Left ventricle myocardium superior (tissue), 1 donor: ENCODE measurements at regions not wholly inside any gene's neighbourhood (a gene's known extent, or its start where the extent isn't known, plus 50 kb on each side); places are given as distances from the start of the nearest gene placed in this dataset.
"Not testable (repeated sequence)": the region's sequence is repeated elsewhere in the genome, so short reads cannot be mapped to it uniquely, and the experiment has no call there.

ENCODE experiments used
- ATAC-seq: fragments of 200-7000 bp; cut with Tn5 transposase; one replicate; pipeline ENCODE4 v1.9.1; 2020; ENCODE audit warnings: mild to moderate bottlenecking, moderate library complexity
- DNase-seq: peaks from one replicate; pipeline ENCODE4 v3.0.0-alpha.2; 2020
- intact Hi-C: fragments of 100-400 bp; cut with micrococcal nuclease; formaldehyde crosslinking; loops from one replicate; pipeline ENCODE4 v1.11.0; 2022
- donor health status: DM: no; HTN: yes; CAD: no; lungs with severe emphysema.

DNA sequence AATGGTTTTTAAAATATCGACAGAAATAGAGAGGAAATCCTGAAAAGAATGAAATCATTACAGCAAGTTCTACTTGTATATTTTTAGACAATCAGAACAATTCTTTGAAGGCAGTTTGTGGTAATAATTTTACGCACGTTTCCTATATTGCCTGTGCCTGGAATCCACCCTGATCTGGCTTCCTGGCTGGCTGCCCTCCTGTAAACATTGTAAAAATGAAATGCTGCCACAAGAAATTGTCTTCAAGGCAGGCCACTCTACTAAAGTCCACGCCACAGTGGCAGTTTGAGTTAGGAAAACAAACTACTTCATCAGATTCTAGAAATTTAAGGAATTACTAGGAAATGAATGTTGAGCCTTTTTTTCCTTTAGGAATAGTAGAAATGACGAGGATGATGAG, 454.5 kb upstream of the NR5A2 start:
- DNase-seq (no peak), ATAC-seq (no peak)
- intact Hi-C loops = no loop called here

DNA sequence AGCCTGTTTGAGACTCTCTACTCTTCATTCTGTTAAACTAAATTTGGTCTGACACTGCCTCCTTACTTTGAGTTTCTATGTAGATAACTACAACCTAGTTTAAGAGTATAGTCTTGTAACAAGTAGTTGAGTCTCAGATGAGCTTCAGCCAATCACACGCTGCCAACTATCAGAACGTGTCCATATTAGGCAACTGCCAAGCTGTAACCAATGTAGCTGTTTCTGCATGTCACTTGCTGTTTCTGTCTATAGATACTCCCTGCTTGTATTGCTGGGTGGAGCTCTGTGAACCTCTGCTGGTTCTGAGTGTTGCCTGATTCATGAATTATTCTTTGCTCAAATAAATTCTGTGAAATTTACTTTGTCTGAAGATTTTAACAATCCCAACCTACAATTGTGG, 452.6 kb upstream of the NR5A2 start:
- DNase-seq (no peak), ATAC-seq (no peak)
- intact Hi-C loops = no loop called here

DNA sequence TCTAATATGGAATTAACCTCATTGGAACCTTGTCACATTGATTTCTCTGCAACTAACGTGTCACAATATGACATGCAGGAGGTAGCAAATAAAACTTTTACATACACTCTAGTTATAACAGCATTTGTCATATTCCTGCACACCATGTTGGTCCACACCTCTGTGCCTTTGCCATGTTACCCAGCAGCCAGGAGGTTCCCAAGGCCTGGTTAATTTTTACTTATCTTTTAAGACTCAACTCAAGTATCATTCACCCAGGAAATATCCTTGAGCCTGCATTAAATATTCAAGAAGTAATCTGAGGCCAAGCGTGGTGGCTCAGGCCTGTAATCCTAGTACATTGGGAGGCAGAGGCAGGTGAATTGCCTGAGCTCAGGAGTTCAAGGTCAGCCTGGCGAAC, 447.2 kb upstream of the NR5A2 start:
- intact Hi-C loops = no loop called here
- DNase-seq = no peak
- no peak for ATAC-seq

DNA sequence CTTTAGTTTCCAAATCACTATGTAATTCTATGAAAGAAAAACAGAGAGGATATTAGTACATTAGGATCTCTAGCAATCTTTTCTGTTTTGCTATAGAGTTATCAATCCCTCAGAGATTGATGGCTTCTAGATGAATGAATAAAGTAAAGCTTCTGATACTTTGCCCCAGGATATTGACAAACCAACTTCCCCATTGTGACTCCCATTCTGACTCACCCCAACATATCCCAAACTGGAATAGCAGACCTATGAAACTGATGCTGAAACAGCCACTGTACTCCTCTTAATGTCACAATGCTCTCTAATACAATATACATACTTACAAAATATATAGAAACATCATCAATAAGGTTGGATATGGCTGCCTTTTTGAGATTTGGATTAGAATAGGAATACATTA, 442.1 kb upstream of the NR5A2 start:
- intact Hi-C loops = no loop called here
- no peak for DNase-seq
- no peak for ATAC-seq

DNA sequence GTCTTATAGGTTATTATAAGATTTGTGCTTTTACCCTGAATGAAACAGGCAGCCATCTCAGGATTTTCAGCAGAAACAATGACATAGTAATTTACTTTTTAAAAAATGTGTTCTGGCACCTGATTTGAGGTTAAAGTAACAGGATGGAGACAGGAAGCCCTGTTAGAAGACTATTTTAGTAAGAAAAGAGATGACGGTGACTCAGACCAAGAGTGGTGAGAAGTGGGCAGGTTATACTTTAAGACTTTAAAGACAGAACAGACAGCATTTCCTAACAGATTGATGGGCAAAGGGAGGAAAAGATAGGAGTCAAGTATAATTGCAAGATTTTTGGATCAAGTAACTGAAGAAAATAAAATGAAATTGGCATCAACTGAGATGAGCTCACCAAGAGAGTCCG, 436.8 kb upstream of the NR5A2 start:
- intact Hi-C loops = no loop called here
- DNase-seq (no peak), ATAC-seq (no peak)

DNA sequence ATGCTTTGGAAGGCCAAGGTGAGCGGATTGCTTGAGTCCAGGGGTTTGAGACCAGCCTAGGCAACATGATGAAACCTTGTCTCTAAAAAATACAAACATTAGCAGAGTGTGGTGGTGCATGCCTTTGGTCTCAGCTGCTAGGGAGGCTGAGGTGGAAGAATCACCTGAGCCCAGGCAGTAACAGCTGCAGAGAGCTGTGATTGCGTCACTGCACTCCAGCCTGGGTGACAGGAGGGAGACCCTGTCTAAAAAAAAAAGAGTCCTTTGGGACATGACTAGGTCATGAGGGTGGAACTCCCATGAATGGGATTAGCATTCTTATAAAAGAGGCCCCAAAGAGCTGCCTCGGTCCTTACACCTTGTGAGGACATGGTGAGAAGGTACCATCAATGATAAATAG, 436.0 kb upstream of the NR5A2 start:
- DNase-seq = no peak
- intact Hi-C loops = no loop called here
- no peak for ATAC-seq

DNA sequence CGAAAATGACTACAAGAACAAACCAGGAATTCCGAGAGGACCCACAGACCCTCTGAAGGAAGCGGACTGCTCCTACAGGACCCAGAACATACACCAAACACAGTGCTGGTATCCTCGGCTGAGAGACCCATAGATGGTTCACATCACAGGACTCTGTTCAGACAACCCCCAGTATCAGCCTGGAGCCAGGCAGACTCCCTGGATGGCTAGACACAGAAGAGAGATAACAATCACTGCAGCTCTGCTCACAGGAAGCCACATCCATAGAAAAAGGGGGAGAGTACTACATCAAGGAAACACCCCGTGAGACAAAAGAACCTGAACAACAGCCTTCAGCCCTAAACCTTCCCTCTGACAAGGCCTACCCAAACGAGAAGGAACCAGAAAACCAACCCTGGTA, 434.0 kb upstream of the NR5A2 start:
- no peak for DNase-seq
- no peak for ATAC-seq
- intact Hi-C loops = no loop called here

DNA sequence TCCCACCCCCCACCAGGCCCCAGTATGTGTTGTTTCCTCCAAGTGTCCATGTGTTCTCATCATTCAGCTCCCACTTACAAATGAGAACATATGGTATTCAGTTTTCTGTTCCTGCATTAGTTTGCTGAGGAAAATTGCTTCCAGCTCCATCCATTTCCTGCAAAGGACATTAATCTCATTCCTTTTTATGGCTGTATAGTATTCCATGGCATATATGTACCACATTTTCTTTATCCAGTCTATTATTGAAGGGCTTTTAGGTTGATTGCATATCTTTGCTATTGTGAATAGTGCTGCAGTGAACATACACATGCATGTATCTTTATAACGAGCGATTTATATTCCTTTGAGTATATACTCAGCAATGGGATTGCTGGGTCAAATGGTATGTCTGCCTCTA, 431.1 kb upstream of the NR5A2 start:
- ATAC-seq, DNase-seq, intact Hi-C loops: not testable (repeated sequence)

DNA sequence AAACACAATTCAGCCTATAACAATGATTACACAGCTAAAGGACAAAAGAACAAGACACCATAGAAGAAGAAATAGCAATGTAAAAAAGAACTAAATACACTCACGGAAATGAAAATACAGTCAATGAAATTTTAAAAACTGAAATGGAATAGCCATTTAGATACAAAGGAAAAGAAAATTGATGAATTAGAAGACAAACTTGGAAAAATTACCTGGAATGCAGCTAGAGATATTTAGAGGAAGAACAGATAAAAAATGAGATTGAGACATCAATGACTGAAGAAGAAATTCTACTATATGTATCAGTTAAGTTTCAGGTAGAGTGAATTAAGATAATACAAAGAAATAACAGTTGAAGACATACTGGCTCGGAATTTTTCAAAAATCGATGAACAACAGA, 430.4 kb upstream of the NR5A2 start:
- ATAC-seq = no peak
- intact Hi-C loops = no loop called here
- no peak for DNase-seq

DNA sequence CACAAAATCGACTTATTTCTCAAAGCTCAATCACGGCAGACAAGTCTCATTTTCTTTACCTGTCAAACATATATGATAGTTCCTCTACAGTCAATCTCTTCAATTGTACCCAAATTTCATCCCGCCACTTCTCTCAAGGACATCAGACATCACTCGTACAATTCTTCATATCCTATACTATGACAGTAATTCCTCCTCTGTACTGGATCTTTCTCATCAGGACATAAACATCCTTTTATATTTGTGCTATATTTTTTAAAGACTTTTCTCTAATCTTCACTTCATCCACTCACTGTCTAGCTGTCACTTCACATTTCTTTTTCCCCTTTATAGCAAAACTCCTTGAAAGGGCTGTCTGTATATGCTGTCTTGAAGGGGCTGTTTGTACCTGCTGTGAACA, 419.1 kb upstream of the NR5A2 start:
- intact Hi-C loops = no loop called here

DNA sequence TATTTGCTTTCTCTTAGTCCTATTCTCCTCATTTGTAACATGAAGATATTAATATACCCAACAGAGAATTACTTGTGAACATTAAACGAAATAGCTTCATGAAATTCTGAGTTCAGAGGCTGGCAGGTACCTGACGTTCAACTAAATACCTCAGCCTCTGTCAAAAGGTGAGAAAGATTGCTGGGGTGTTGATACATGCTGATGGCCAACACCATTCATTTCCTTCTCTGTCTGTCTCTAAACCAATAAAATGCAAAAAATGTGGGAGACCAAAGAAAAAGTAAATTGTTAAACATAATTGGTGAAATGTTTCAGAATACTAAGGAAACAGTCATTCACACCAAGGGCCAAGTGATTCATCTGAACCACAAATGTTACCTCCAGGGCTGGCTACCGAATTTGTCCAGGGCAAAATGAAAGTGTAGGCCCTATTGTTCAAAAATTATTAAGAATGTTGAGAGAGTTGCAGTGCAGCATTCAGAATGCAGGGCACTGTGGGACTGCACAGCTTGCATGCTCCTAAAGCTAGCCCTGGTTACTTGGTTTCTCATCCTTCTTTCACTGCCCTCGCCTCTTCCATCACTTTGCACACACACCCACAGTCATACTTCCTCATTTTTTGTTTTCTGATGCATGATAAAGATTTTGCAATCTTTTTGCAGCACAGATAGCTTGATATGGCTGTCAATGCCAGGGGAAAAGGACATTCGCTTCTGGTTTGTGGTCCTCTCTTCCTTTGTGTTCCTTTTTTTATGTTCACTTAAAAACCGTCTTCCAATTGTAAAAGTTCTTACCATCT, 414.3 kb upstream of the NR5A2 start:
- intact Hi-C loops = no loop called here
- no peak for ATAC-seq
- no peak for DNase-seq

More for the DNA sequence above, 419.1 kb upstream of the NR5A2 start:
- ATAC-seq (no peak), DNase-seq (no peak)

DNA sequence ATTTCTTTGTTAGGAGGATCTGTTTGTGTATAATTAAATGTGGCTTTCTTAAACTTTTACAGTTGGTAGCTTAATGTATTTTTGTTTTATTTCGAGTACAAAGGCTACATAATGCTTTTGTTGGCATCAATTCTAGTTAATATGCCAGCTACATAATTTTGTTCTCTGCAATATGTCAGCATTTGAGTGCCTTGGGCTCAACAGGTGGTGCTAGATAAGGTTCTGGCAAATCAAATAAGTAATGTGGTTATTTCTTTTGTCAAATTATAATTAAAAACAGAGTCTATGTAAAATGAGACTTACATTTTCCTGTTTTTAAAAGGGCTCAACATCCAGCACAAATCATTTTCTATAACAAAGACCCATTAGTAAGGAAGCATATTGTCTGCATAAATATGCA, 410.6 kb upstream of the NR5A2 start:
- no peak for DNase-seq
- no peak for ATAC-seq
- intact Hi-C loops = no loop called here

DNA sequence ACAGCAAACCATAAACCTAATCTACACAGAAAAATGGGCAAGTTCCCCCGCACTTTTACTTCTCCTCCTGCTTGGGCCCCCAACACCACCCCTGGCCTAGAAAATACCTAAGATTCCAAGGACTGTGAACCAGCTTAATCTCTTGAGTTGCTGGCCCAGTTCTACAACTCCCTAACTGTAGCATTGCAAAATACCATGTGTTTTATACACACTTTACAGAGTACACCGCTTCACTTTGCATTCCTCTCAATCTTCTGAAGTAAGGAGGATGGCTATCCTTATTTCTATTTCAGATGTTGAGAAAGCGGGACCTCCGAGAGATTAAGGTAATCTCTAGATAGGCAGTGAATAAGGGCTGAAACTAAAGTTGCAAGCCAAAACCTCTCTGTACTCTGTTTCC, 408.3 kb upstream of the NR5A2 start:
- ATAC-seq = no peak
- intact Hi-C loops = no loop called here

DNA sequence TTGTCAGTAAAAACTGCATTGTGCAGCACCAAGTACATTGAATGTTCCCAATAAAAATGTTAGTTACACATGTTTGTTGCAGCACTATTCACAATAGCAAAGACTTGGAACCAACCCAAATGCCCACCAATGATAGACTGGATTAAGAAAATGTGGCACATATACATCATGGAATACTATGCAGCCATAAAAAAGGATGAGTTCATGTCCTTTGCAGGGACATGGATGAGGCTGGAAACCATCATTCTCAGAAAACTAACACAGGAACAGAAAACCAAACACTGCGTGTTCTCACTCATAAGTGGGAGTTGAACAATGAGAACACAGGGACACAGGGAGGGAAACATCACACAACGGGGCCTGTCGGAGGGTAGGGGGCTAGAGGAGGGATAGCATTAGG, 401.3 kb upstream of the NR5A2 start:
- ATAC-seq, DNase-seq, intact Hi-C loops: not testable (repeated sequence)

More for the DNA sequence above, 408.3 kb upstream of the NR5A2 start:
- no peak for DNase-seq

DNA sequence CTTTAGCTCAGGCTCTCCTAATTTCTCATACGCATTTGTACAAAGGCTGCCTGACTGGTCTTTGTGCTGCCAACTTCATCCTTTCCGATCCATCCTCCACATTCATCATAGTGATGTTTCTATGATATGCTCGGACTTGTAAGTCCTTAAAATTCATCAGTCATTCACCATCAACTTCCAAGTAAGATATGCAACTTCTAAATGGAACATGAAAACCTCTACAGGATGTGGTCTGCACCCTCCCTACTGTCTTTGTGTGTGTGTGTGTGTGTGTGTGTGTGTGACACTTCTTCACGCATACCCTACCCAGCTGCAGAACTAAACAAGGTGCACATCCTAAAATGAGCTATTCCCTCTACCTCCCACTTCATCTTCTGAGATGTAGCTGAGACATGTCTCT, 397.9 kb upstream of the NR5A2 start:
- ATAC-seq = no peak
- no peak for DNase-seq
- intact Hi-C loops = no loop called here

DNA sequence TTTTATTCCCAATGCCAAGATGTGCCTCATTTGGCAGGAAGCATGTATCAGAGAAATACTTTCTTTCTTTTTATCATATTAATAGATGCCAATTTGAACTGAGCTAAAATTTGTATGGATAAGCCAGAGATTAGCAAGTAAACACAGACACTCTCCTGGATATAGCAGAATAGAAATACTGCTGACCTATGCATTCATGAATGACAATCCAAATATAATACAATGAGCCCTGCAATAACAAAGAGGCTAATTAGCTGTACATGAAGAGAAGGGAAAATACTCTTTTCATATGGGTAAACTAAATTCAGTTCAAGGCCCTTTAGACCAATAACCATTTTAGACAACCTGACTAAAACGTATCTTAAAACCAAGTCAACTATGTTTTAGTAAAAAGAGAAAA, 388.1 kb upstream of the NR5A2 start:
- intact Hi-C loops = no loop called here

DNA sequence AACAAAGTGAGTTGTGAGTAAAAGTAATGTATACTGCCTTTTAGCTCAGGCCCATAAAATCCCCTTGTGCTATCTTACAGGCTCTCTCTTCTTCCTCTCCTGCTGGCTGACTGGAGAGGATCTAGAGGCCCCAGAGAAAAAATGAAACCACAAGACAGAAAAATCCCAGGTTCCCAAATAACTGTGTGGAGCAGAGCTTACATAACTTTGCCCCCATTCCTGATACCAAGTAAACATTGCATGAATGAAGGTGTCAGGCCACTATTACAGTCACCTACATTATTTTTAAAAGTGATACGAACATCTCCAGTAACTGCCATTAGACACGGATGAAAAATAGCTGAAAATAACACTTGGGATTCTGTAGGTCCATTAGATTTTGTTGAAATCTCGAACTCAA, 386.0 kb upstream of the NR5A2 start:
- intact Hi-C loops = no loop called here
- ATAC-seq = no peak
- DNase-seq = no peak

More for the DNA sequence above, 388.1 kb upstream of the NR5A2 start:
- DNase-seq (no peak), ATAC-seq (no peak)

DNA sequence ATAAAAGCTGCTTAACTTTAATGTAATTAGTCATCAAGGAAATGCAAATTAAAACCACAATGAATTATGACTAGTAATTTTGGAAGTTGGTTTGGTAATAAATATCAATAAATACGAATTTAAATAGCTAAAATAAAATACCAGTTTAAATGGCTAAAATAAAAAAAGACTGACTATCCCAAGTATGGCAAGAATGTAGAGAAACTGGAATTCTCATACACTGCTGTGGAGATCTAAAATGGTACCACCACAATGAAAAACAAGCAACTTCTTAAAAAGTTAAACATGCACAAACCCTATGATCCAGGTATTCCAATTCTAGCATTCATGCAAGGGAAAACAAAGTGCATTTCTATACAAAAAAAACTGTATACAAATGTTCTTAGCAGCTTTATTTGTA, 382.6 kb upstream of the NR5A2 start:
- DNase-seq (no peak), ATAC-seq (no peak)
- intact Hi-C loops = no loop called here

DNA sequence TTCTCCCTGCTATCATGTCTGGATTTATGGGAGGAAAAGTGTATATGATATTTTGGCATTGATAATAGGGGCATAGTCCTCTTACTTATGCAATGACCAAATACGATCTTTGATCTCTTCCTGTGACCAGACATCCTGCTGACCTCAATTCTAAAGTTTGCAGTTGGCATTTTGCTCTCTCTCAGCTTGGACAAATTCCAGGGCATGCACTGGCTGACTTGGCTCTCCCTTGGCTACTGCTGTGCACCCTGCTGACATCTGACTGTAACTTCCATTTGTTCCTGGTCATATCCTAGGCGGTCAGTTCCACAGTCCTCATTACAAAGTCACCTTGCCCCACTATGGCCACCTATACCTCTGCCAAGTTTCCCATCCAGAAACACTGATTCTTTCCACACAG, 380.7 kb upstream of the NR5A2 start:
- intact Hi-C loops = no loop called here
- no peak for DNase-seq
- ATAC-seq = no peak

DNA sequence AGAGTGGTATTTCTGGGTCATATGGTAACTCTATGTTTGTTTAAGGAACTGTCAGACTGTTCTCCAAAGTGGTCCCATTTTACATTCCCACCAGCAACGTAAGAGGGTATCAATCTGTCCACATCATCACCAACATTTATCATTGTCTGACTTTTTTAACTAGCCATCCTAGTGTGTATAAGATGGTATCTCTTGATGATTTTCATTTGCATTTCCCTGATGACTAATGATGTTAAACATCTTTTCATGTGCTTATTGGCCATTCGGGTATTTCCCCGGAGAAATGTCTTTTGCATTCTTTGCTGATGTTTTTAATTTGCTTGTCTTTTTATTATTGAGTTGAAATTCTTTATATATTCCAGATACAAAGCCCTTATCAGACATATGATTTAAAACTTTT, 370.1 kb upstream of the NR5A2 start:
- no peak for ATAC-seq
- intact Hi-C loops = no loop called here

DNA sequence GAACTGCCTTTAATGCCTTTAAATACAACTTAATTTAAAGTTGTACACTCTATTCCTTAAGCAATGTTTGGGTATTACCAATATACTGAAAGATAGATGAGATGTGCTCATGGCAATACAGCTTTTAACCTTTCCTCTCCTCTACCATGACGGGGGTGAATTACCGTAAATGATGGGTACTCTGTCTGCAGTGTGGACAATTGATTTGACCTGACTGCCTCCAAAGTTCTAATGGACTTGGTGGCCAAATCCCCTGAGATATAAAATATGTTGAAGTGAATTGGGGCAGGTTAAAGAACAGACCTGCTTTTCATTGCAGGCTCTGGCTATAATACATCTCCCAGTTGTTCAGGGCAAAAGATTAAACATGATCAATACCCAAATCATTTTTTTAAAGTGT, 367.4 kb upstream of the NR5A2 start:
- ATAC-seq (no peak), DNase-seq (no peak)
- intact Hi-C loops = no loop called here

More for the DNA sequence above, 370.1 kb upstream of the NR5A2 start:
- DNase-seq = no peak

DNA sequence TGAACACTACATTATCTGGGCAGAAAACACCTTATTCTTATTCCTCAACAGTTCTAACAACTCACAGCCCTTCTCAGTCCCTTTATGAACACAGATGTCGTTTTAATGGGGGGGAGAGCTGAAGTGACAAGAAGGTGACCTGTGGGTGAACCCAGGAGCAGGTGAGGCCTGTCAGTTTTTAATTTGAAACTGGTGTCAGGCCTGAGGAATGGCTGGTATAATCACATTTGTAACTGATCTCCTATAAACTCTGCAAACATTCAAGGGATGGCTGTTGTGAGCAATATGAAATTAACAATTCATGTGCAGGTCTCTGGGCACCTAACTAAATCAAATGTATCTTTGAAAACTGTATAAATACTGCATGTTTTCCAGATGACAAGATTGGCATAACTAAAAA, 362.1 kb upstream of the NR5A2 start:
- DNase-seq (no peak), ATAC-seq (no peak)
- intact Hi-C loops = no loop called here
